ENCODE measurements at regions not wholly inside any gene's neighbourhood (a gene's known extent, or its start where the extent isn't known, plus 50 kb on each side); places are given as distances from the start of the nearest gene placed in this dataset.

GRCh38 chr6:156102129-156102528, 646.5 kb upstream of the NOX3 start:
- no peak overlapping the region for H3K27ac Mint-ChIP-seq
- no peaks in the 10 kb centered on the region for H3K27me3 Mint-ChIP-seq
- no peak overlapping the region for H3K4me3 Mint-ChIP-seq
- no peaks in the 10 kb centered on the region for H3K4me1 Mint-ChIP-seq (ENCODE audit: low read depth)
- H3K9me3 Mint-ChIP-seq, result no peaks in the 10 kb centered on the region
- no peaks in the 10 kb centered on the region for H3K36me3 Mint-ChIP-seq (ENCODE audit: low read depth)

- Mint-ChIP-seq H3K27ac (no peak overlapping the region), H3K4me3 (no peak overlapping the region), H3K36me3 (ENCODE audit: low read depth) (no peaks in the 10 kb centered on the region), H3K27me3 (no peaks in the 10 kb centered on the region), H3K9me3 (no peaks in the 10 kb centered on the region), H3K4me1 (ENCODE audit: low read depth) (no peaks in the 10 kb centered on the region)
These were observed 643.2 kb upstream of the NOX3 start for GRCh38 chr6:156098839-156099238.

GRCh38 chr6:156087487-156087886, 631.8 kb upstream of the NOX3 start:
- peaks cover 9% of the 10 kb centered on the region for H3K36me3 Mint-ChIP-seq (ENCODE audit: low read depth)
- H3K27ac Mint-ChIP-seq, result no peak overlapping the region
- H3K4me3 Mint-ChIP-seq, result no peak overlapping the region
- no peaks in the 10 kb centered on the region for H3K4me1 Mint-ChIP-seq (ENCODE audit: low read depth)
- peaks cover 33% of the 10 kb centered on the region for H3K9me3 Mint-ChIP-seq
- H3K27me3 Mint-ChIP-seq, result no peaks in the 10 kb centered on the region

- Mint-ChIP-seq H3K36me3 (ENCODE audit: low read depth) (peaks cover 2% of the 10 kb centered on the region), H3K27me3 (no peaks in the 10 kb centered on the region), H3K9me3 (peaks cover 4% of the 10 kb centered on the region), H3K4me1 (ENCODE audit: low read depth) (no peaks in the 10 kb centered on the region), H3K27ac (no peak overlapping the region), H3K4me3 (no peak overlapping the region)
These were observed 626.4 kb upstream of the NOX3 start for GRCh38 chr6:156082012-156082411.

DNA sequence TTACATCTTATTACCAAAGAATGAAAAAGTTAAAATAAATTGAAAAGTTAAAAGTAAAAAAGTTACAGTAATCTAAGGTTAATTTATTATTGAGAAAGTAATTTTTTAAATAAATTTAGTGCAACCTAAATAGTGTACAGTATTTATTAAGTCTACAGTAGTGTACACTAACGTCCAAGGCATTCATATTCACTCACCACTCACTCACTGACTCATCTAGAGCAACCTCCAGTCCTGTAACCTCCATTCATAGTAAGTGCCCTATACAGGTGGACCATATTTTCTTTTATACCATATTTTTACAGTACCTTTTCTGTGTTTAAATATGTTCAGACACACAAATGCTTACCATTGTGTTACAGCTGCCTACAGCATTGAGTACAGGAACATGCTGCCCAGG, 624.7 kb upstream of the NOX3 start:
- Mint-ChIP-seq H3K9me3 (no peaks in the 10 kb centered on the region), H3K27me3 (no peaks in the 10 kb centered on the region), H3K4me3 (no peak overlapping the region), H3K36me3 (ENCODE audit: low read depth) (no peaks in the 10 kb centered on the region), H3K27ac (no peak overlapping the region), H3K4me1 (ENCODE audit: low read depth) (no peaks in the 10 kb centered on the region)

GRCh38 chr6:156068881-156069280, 613.2 kb upstream of the NOX3 start:
- Mint-ChIP-seq H3K27ac (no peak overlapping the region), H3K27me3 (no peaks in the 10 kb centered on the region), H3K4me3 (no peak overlapping the region), H3K4me1 (ENCODE audit: low read depth) (no peaks in the 10 kb centered on the region), H3K9me3 (no peaks in the 10 kb centered on the region), H3K36me3 (ENCODE audit: low read depth) (no peaks in the 10 kb centered on the region)

- no peaks in the 10 kb centered on the region for H3K9me3 Mint-ChIP-seq
- H3K4me3 Mint-ChIP-seq, result no peak overlapping the region
- H3K4me1 Mint-ChIP-seq (ENCODE audit: low read depth), result no peaks in the 10 kb centered on the region
- H3K27me3 Mint-ChIP-seq, result no peaks in the 10 kb centered on the region
- no peaks in the 10 kb centered on the region for H3K36me3 Mint-ChIP-seq (ENCODE audit: low read depth)
- H3K27ac Mint-ChIP-seq, result no peak overlapping the region
These were observed 610.2 kb upstream of the NOX3 start for GRCh38 chr6:156065849-156066248.

- Mint-ChIP-seq H3K4me1 (ENCODE audit: low read depth) (peaks cover 9% of the 10 kb centered on the region), H3K27ac (no peak overlapping the region), H3K36me3 (ENCODE audit: low read depth) (no peaks in the 10 kb centered on the region), H3K9me3 (peaks cover 9% of the 10 kb centered on the region), H3K27me3 (no peaks in the 10 kb centered on the region), H3K4me3 (no peak overlapping the region)
These were observed 606.5 kb upstream of the NOX3 start for GRCh38 chr6:156062091-156062563.

DNA sequence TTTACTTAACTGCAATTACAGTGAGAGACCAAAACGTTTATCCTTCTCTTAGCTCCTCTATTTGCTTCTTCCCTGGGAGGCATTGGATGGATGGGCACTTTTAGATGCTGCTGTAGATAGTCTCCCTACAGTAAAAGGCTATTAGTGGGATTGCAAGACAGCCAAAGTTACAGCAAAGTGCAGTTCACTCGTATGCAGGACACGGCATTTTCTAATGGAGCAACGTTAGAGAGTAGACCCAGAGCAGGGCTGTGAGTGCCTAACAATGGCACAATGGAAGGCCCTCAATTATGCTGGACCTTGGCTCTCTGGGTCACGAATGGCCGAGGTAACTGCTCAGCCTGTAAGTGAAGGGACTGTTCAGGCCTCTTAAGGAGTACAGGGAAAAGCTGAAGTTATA, 605.8 kb upstream of the NOX3 start:
- H3K4me3 Mint-ChIP-seq, result no peak overlapping the region
- no peaks in the 10 kb centered on the region for H3K36me3 Mint-ChIP-seq (ENCODE audit: low read depth)
- H3K9me3 Mint-ChIP-seq, result peaks cover 12% of the 10 kb centered on the region
- peaks cover 9% of the 10 kb centered on the region for H3K4me1 Mint-ChIP-seq (ENCODE audit: low read depth)
- H3K27ac Mint-ChIP-seq, result no peak overlapping the region
- H3K27me3 Mint-ChIP-seq, result no peaks in the 10 kb centered on the region

- peaks cover 17% of the 10 kb centered on the region for H3K9me3 Mint-ChIP-seq
- no peak overlapping the region for H3K4me3 Mint-ChIP-seq
- no peaks in the 10 kb centered on the region for H3K27me3 Mint-ChIP-seq
- H3K27ac Mint-ChIP-seq, result no peak overlapping the region
- peaks cover 9% of the 10 kb centered on the region for H3K4me1 Mint-ChIP-seq (ENCODE audit: low read depth)
- no peaks in the 10 kb centered on the region for H3K36me3 Mint-ChIP-seq (ENCODE audit: low read depth)
These were observed 604.4 kb upstream of the NOX3 start for GRCh38 chr6:156060013-156060412.

GRCh38 chr6:156058356-156058755, 602.7 kb upstream of the NOX3 start:
- Mint-ChIP-seq H3K27me3 (no peaks in the 10 kb centered on the region), H3K27ac (no peak overlapping the region), H3K4me3 (no peak overlapping the region), H3K36me3 (ENCODE audit: low read depth) (no peaks in the 10 kb centered on the region), H3K9me3 (peaks cover 21% of the 10 kb centered on the region), H3K4me1 (ENCODE audit: low read depth) (peaks cover 9% of the 10 kb centered on the region)

GRCh38 chr6:156057869-156058268, 602.2 kb upstream of the NOX3 start:
- H3K4me1 Mint-ChIP-seq (ENCODE audit: low read depth), result peaks cover 9% of the 10 kb centered on the region

DNA sequence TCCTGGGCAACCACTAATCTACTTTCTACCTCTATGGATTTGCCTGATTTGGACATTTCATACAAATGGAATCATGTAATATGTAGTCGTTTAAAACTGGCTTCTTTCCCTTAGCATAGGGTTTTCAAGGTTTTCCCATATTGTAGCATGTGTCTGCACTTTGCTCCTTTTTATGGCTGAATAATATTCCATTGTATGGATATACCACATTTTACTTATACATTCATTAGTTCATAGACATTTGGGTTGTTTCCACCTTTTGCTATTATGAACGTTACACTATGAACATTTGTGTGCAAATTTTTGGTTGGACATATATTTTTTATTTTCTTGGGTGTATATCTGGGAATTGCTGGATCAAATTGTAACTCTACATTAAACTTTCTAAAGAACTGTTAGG, 600.4 kb upstream of the NOX3 start:
- Mint-ChIP-seq H3K9me3 (peaks cover 25% of the 10 kb centered on the region), H3K27me3 (no peaks in the 10 kb centered on the region), H3K4me3 (no peak overlapping the region), H3K36me3 (ENCODE audit: low read depth) (no peaks in the 10 kb centered on the region), H3K4me1 (ENCODE audit: low read depth) (peaks cover 9% of the 10 kb centered on the region), H3K27ac (no peak overlapping the region)

More at GRCh38 chr6:156057869-156058268, 602.2 kb upstream of the NOX3 start:
- no peaks in the 10 kb centered on the region for H3K27me3 Mint-ChIP-seq
- no peak overlapping the region for H3K4me3 Mint-ChIP-seq
- H3K27ac Mint-ChIP-seq, result no peak overlapping the region
- H3K9me3 Mint-ChIP-seq, result peaks cover 21% of the 10 kb centered on the region
- H3K36me3 Mint-ChIP-seq (ENCODE audit: low read depth), result no peaks in the 10 kb centered on the region

- H3K27me3 Mint-ChIP-seq, result no peaks in the 10 kb centered on the region
- H3K4me1 Mint-ChIP-seq (ENCODE audit: low read depth), result no peaks in the 10 kb centered on the region
- no peaks in the 10 kb centered on the region for H3K36me3 Mint-ChIP-seq (ENCODE audit: low read depth)
- peaks cover 32% of the 10 kb centered on the region for H3K9me3 Mint-ChIP-seq
- H3K27ac Mint-ChIP-seq, result no peak overlapping the region
- no peak overlapping the region for H3K4me3 Mint-ChIP-seq
These were observed 598.0 kb upstream of the NOX3 start for GRCh38 chr6:156053626-156054025.

- Mint-ChIP-seq H3K36me3 (ENCODE audit: low read depth) (no peaks in the 10 kb centered on the region), H3K27ac (no peak overlapping the region), H3K4me3 (no peak overlapping the region), H3K9me3 (peaks cover 19% of the 10 kb centered on the region), H3K4me1 (ENCODE audit: low read depth) (no peaks in the 10 kb centered on the region), H3K27me3 (no peaks in the 10 kb centered on the region)
These were observed 591.3 kb upstream of the NOX3 start for GRCh38 chr6:156046841-156047449.

DNA sequence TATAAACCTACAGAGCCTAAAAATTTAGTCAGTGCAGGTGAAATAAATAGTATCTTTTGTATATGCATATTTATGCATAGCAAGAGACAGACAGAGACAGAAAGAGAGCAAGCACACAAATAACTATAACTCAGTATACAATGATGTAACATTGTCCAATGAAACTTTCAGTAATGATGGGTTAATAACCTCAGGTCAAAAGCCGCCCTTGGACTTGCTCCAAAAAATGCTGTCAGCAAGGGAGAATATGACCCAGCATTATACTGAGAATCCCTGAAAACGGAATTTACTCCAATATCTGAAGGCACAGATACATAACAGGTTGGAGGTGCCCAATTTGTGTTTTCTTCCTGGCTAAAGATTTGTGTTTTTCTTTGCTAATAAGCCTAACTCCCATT, 590.6 kb upstream of the NOX3 start:
- Mint-ChIP-seq H3K36me3 (ENCODE audit: low read depth) (no peaks in the 10 kb centered on the region), H3K4me1 (ENCODE audit: low read depth) (no peaks in the 10 kb centered on the region), H3K27me3 (no peaks in the 10 kb centered on the region), H3K27ac (no peak overlapping the region), H3K4me3 (no peak overlapping the region), H3K9me3 (peaks cover 17% of the 10 kb centered on the region)
